ENCODE measurements at regions not wholly inside any gene's neighbourhood (a gene's known extent, or its start where the extent isn't known, plus 50 kb on each side); places are given as distances from the start of the nearest gene placed in this dataset.
"Not testable (repeated sequence)": the region's sequence is repeated elsewhere in the genome, so short reads cannot be mapped to it uniquely, and the experiment has no call there.

DNA sequence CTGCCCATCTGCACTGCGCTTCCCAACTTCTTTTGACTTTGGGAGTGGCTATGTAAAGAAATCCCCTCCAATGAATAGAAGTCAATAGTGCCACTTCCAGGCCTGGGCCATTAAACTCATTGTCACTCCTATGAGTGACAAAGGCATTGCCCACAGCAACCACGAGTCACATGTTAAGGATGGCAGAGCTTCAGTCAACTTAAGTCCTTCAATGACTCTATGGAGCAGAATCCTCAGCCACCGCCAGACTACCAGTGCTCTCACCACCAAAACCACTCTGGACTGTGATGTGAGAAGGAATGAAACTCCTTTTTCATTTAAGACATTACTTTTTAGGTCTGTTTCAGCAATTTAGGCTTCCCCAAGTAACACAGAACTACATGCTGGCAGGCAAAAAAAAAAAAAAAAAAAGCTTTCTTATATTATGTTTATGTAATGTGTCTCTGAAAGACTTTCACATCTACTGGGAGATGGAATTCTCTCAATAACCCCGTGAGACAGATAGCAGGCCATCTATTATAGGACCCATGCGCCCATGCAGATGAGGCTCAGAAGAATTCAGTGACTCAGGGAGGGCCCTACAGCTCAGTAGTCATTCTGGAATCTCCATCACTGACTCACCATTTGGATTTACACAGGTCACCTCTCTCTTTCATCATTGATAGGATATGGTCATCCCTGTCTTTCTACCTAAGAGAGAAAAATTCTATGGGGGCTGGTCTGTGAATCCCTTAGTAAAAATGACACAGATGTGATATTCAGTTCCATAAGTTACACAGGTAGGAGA, 180.5 kb downstream of the CEMIP2 start:
- DNase-seq, result no peak

DNA sequence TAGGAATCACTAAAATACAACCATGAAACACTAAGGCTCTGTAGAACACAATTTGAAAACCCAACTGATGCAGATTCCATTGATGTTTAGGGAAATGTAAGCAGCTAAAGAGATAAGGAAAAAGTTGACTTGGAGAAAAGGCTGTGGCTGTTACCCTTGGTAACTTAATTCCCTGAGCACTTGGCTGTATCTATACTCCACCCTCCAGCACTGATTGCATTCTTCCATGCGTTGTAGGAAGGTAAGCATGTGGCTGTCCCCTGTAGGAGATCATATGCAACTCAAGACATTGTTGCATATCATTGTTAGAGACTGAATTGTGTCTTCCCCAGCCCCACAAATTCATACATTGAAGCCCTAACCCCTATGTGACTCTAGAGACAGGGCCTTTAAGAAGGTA, 184.5 kb downstream of the CEMIP2 start:
- DNase-seq, result no peak

DNA sequence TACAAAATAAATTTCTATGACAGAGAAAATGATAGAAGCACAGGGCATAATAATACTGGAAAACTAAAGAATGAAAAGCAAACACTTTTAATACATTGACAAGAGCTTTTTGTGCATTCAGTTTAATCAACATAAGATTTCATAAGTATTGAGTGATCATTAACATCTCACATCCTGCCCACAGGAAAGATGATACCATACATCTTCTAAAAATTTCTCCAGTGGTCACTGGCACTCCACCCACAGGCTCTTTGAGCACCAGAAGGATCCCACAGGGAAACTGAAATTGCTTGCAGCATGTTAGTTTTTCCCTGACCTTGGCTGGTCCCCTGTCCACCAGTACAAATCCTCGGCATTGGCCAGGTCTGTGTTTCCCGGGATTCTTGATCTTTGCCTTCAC, 186.0 kb downstream of the CEMIP2 start:
- DNase-seq, result no peak

DNA sequence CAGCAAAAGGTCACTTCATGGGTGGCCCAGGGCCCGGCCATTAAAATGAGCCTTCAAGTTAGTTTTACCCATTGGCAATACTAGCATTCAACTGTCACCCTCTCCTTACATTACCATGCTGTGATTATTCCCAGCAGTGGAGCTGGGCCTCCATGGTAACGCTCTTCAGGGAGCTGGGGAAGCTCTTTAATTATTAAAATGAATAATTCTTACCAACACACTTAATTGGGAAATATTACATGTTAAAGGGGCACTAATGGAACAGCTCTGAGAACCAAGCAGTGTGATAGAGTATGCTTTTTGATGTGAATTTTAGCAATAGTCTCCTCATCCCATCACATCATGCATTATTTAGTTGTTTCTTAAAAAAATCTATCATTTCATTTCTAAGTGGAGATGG, 187.2 kb downstream of the CEMIP2 start:
- no peak for DNase-seq

DNA sequence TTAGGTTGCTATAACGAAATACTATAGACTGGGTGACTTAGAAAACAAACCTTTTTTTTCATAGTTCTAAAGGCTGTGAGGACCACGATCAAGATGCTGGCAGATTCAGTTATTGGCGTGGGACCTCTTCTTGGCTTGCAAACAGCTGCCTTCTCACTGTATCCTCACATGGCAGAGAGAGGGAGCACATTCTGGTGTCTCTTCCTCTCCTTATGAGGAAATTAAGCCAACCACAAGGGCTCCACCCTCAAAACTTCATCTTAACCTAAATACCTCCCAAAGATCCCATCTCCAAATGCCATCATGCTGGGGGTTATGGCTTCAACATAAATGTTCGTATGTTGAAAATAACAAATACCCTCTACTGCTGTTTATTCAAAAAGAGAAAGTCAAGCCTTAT, 197.1 kb downstream of the CEMIP2 start:
- DNase-seq, result no peak

DNA sequence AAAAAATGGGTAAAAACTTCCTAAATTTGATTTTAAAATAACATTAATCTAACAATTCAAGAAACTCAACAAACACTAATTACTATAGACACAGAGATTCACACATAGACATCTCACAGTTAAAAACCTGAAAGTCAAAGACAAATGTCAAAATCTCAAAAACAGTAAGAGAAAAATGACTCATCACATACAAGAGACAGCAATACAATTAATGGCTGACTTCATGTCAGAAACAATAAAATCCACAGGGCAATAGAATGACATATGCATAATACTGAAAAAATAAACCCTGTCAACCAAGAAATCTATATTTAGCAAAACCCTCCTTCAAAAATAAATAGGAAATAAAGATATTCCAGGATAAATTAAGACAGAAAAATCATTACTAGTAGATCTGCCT, 200.4 kb downstream of the CEMIP2 start:
- DNase-seq, result no peak

DNA sequence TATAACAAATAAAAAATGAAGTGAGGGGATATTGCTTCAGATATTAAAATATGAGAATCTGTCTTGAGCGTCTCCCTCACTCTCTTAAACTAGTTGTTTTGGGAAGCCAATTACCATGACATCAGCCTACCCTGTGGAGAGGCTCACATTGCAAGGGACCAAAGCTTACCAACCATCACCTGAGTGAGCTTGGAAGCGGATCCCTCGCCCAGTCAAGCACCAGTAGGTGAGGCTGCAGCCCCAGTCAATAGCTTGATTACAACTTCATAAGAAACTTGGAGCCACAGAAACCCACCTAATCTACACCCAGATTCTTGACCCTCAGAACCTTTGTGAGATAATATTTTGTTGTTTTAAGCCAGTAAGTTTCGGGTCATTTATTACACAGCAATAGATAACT, 206.2 kb downstream of the CEMIP2 start:
- DNase-seq, result no peak

DNA sequence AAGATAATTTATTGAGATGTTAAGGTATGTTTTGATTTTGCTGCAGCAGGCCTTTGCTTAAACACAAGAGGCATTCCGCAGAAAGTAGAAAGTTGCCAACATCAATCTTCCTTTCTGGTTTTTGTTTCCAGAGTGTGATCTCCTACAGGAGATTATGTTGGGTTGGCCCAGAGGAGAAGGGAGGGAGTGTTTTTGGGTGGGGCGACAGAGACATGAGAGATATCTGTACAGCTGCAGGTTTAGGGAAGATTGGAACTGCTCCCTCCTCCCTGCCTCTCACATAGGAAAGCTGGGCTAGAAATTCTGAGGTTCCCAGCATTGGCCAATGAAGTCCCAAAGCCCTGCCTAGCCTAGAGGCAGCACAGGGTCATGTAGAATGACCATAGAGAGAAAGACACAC, 211.0 kb downstream of the CEMIP2 start:
- DNase-seq, result no peak

DNA sequence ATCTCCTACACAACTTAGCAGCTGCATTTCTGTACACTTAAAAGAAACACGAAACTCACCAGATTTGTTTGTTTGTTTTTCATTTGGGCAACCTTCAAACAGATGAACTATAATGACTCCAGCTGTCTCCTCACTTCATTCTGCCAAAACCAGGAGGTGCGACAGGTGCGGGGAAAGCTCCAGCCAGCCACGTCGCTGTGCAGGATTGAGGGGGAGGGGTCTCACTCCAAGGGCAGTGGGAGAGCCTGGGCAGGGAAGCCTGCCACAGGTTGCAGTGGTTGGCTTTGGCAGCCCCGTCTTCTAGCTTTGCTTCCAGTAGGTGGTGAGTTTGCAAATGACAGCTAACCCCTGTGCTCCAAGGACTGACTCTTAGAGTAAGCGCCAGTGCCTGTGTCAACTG, 215.8 kb downstream of the CEMIP2 start:
- peak; percentile 4 for DNase-seq

DNA sequence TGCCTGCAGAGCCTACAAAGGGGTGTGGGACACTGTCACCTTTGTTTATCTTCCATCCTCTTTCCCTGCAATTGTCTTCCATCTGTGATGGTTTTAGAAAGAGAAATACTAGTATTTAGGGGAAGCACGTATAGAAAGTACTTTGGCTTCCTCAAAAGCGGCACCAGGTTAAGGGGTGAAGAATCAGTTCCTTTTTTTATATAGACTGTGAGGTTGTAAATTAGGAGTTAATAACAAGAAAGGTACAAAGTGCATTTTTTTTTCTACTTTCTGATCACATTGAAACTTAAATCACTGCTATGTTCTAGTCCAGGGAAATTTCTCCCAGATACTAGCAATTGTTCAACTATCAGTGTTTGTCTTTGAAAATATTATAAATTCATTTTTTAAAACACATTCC, 219.3 kb downstream of the CEMIP2 start:
- peak; percentile 24 for DNase-seq

DNA sequence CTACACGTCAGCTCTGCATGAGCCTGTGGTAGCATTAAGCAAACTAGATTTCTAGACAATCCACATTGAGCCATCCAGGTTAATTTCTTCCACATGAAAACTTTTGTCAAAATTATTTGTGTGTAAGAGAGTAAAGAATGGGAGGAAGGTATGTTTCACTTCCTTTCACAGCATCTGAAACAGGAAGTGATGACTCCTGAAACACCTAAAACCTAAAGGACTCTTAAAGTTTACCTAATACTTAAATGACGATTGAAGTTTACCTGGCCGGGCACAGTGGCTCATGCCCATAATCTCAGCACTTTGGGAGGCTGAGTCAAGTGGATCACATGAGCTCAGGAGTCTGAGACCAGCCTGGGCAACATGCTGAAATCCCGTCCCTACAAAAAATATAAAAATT, 223.8 kb downstream of the CEMIP2 start:
- no peak for DNase-seq

DNA sequence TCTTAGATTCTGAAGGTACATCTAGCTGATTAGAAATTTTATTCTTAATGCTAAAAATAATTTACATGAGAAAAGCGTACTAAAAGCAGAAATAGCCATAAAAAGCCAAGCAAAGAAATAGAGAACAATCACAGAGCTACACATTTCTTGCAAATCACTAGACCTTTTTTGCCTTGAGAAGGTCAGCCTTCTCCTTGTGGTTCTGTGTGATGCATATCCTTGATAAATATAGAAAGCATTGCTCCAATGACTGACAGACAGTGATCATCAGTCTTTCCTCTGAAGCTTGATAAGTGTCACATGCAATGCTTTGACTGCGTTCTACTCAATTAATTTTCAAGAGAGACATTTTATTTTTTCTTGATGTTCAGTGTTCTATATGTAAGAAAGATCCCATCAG, 226.9 kb downstream of the CEMIP2 start:
- DNase-seq, result no peak

DNA sequence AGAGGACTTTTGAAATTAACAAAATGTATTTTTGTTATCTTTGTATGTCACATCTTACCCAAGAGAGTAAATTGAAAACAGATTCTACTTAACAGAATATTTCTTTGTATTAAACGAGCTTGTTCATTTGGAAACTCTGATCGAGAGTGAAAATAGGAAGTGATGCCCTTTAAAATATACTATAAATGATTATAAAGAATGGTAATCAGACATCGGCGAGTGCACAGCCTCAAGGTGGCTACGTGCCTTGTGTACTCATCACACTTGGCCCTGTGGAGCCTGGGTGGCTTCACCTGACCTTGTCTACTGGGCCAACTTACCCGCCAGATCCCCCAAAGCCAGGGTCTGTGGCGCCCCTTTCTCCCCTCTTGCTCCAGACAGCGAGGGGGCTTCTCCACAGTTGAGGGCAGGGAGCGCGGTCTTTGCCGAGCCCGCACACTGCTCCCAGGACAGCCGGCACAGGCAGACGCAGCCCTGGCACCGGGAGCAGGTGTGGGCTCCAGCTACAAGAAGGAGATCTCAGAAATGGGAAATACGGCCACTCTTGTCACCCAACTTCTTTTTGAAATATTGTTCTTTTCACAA, 243.2 kb downstream of the CEMIP2 start:
- no peak for DNase-seq

DNA sequence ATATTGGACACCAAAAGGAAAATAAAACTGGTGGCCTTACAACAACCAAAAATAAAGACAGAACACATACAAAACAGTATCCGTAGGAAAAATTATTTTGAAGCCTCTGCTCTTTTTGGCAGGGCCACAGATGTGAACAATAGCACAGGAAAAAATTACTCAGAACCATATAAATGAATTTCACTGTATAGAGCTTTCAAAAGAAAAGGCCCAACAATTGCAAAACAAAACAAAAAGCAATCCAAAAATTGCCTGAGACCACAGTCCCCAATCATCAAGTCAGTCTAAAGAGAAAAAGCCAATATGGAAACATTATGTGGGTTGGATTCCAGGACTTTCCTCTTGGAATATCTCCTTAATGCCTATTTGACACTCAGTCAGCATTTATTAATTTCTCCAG, 243.8 kb downstream of the CEMIP2 start:
- DNase-seq, result no peak

DNA sequence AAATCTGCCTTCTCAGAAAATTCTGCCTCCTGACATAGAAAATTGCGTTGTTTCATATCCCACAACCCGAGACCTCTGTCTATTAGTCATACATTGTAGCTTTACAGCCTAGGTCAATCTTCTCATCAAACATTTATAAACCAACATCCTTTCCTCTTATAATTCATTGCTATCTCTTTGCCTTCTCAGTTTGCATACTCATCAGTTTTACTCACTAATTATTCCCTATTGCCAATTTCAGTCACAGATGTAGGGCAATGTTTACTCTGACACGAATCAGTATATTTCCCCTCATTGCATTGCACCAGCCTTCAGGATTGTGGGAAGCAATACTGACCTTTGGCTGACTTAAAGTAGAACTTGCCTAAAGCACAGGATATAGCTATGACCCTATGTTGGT, 247.2 kb downstream of the CEMIP2 start:
- DNase-seq, result no peak

DNA sequence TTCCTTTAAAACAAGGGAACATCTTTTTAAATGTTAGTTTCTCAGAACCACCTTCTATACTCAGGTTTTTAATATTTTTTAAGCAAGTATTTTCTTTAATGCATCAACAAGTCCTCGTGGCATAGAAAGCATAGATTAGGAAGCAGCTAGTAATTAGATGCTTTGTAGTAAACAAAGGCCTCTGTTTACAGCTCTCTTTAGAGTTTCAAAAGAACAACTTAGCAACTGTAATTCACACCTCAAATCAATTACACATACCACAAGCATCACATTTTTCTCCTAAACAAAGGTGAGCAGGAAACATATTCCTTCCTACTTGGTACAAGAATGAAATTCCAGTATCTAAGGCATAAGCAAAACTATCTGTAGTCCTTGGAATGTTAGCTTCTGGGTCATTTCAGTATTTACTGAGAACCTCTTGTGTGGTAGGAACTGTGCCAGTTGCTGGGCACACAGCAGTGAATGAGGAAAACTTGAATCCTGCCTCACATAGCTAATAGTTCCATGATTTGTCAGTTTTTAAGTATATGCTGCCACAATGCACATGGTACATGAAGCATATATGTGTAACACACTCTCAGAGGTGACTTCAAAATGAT, 249.1 kb downstream of the CEMIP2 start:
- no peak for DNase-seq

DNA sequence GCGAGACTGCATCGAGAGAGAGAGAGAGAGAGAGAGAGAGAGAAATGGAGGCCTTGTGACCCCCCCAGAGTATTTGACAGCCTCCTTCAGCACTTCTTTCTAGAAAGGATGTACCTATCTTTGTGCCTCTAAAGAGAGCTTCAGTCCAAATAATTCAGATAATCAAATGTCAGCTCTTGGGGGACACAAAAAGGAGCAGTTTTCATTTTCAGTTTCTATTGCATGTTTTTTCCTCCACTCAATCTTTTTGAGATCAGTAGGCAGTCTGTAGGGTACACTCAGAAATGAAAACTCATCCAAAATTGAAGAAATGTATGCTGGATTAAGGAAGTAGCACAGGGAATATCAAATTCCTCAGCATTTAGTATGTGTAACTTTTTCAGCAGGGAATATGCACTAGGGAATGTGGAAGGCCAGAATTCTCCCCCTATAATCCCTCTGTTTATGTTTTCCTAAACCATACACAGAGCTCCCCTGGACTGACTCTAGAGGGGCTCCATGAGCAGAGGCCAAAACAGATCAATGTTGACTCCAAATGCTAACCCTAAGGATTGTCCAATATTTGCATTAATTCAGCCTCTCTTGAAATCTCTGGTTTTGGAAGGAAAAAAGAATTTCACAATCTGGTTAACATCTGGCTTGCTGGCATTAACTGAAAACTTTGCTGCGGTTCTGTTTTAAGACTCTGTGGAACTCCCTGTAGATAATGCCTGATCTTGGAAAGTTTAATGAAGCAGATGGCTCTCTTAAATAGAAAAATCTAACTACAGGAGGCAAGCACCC, 250.1 kb downstream of the CEMIP2 start:
- DNase-seq, result no peak

DNA sequence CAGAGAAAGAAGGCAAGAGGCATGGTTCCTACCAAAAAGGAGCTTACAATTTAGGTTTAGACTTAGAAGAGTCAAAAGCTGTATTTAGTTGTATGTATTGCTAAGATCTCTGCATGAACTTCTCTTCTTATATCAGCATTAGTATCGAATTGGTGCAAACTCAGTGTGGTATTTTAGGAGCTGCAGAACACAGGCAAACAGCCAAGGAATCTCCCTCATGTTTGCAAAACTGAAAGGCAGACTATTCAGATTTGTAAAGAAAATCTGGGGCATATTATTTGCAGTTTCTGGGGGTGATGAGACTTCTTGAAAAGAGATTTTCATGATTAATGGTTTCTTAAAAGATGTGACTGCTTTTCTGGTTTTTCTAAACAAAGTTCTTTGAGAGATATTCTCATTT, 252.7 kb downstream of the CEMIP2 start:
- DNase-seq, result no peak

DNA sequence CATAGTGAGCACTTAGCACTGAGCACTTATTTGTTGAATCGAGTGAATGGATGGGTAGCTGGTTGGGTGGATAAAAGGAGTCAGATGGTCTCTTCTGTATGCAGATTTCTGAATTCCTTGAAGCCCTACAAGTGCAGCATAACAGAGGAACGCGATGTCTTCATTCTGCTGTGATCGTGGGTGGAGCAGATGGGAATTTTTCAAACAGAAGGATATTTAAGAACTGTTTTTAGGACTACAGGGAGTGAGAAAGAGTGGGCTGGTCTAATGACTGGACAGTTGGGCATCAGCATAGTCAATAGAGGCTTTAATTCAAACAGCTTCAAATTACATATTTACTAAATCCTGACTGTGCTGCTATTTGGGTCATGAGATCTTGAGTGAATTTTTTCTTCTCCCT, 253.2 kb downstream of the CEMIP2 start:
- no peak for DNase-seq

DNA sequence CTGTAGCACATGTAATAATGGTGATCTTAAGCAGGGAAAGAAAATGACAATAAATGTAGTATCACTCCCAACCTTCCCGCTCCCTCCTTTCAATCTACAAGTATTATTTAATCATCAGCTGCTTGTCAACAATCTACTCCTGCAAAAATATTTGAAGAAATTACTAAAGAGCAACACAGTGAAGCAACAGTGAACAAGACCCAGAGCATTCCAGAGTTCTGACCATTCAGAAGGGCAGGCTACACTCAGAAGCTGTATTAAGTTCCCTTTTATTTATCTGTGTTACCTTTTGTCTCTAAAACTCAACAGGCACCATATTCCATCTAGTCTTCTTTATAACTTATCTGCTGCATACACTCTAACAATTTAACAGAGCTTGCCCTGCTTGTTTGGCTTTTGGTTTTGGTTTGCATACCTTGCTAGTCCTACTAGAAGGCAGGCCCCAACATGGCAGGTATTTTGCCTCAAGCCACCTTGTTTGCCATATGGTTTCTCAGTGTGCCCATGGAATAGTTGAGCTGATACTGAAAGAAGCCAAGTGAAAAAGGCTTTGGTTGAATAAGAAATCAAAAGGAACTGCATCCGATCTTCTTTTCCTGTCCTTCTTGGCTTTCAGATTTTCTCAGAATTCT, 253.9 kb downstream of the CEMIP2 start:
- no peak for DNase-seq

DNA sequence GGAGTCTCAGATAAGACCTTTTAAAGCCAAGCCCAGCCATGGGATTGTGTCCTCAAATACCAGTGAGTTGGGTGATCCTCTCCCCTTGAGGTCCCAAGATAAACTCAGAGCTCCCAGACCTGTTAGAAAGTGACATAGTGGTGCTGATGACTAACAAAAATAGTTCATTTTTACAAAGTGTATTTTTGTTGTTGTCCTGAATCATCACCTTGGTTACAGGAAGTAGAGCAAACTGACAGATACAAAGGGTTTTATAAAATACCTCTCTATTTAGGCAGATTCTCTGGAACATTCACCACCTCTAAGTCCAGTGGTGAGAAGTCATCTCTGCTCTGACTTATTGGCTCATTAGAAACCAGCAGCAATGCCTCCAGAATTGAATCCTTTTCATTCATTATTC, 259.3 kb downstream of the CEMIP2 start:
- no peak for DNase-seq

DNA sequence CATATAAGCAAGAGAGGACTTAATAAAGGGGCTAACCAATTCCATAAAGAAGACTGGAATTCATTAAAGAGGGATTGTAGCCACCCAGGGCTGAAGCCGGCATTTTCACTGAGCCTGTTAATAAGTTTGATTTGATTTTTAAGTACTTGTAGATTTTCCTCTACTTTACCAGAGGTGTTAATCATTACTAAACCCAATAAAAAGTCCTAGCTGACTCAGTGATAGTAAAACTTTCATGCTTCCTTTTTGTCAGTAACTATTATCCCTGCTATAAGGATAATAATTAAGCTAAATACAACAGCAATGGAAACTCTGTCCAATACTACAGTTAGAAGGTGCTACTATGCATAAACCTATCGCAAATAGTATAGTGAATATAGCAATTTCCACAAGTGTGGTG, 260.2 kb downstream of the CEMIP2 start:
- DNase-seq, result not testable (repeated sequence)

DNA sequence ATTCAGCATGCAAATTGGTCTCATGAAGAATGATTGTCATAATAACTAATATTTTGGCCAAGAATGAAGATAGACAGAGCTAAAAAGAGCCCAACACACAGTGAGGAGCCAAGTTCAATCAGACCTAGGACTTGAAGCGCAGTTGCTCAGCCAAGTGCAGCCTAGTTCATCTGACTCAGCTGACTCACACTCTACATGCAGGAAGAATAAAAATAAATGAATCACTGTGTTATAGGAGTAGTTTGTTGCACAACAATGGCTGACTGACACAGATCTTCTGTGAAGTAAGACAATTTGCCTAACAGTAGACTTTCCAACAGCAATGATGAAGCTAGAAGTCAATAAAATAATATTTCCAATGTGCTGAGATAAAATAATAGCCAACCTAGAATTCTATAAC, 261.5 kb downstream of the CEMIP2 start:
- DNase-seq, result no peak

Measured in RPMI8226 (cell line).